ENCODE measurements at regions not wholly inside any gene's neighbourhood (a gene's known extent, or its start where the extent isn't known, plus 50 kb on each side); places are given as distances from the start of the nearest gene placed in this dataset.

DNA sequence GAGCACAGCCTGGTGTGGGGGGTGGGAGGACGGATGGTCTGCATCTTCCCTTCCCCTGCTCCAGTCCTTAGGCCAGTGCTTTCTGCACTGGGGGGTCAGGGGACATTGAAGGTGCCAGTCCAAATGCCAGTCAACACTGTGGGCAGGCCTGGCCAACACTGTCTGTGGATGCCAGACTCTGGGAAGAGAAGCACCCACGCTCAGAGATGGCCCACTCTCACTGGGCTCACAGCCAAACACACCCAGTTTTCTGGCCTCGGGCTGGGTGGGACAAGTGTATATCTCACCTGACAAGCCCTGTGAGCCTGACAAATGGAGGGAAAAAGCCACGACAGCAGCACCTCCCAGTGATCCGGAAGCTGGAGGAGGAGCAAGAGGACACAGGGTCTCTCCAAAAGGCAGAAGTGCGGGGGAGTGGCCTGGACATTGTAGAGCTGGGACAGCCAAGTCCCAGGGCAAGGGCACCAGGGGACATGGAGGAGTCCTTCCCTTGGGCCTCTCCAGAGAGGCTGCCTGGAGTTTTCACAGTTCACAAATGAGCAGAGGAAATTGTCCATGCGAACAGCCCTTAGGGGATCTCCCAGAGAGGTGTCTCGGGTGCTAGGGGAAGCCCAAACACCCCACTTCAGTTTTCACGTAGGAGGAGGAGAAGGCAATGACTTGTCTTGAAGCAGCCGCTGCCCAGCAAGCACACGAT lies 79.3 kb downstream of the SDC1 start (continued):
- TF ChIP-seq TCFL5 (CRISPR knock-in tag; conservative IDR thresholded peaks at IDR 0.05) = no peak
- TF ChIP-seq TFAM (CRISPR knock-in tag; conservative IDR thresholded peaks at IDR 0.05) = no peak
- TF ChIP-seq, protein P1, sequence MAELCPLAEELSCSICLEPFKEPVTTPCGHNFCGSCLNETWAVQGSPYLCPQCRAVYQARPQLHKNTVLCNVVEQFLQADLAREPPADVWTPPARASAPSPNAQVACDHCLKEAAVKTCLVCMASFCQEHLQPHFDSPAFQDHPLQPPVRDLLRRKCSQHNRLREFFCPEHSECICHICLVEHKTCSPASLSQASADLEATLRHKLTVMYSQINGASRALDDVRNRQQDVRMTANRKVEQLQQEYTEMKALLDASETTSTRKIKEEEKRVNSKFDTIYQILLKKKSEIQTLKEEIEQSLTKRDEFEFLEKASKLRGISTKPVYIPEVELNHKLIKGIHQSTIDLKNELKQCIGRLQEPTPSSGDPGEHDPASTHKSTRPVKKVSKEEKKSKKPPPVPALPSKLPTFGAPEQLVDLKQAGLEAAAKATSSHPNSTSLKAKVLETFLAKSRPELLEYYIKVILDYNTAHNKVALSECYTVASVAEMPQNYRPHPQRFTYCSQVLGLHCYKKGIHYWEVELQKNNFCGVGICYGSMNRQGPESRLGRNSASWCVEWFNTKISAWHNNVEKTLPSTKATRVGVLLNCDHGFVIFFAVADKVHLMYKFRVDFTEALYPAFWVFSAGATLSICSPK (IDR thresholded peaks at IDR 0.05; ENCODE audit: borderline replicate concordance) = no peak
- no peak for TF ChIP-seq CBX5 (IDR thresholded peaks at IDR 0.05; ENCODE audit: borderline replicate concordance, low read depth)
- TF ChIP-seq, protein P2, sequence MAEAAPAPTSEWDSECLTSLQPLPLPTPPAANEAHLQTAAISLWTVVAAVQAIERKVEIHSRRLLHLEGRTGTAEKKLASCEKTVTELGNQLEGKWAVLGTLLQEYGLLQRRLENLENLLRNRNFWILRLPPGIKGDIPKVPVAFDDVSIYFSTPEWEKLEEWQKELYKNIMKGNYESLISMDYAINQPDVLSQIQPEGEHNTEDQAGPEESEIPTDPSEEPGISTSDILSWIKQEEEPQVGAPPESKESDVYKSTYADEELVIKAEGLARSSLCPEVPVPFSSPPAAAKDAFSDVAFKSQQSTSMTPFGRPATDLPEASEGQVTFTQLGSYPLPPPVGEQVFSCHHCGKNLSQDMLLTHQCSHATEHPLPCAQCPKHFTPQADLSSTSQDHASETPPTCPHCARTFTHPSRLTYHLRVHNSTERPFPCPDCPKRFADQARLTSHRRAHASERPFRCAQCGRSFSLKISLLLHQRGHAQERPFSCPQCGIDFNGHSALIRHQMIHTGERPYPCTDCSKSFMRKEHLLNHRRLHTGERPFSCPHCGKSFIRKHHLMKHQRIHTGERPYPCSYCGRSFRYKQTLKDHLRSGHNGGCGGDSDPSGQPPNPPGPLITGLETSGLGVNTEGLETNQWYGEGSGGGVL (CRISPR knock-in tag; IDR thresholded peaks at IDR 0.05) = no peak
- TF ChIP-seq ZNF140 (CRISPR knock-in tag; IDR thresholded peaks at IDR 0.05) = no peak
- TF ChIP-seq ILF3 (IDR thresholded peaks at IDR 0.05; ENCODE audit: borderline replicate concordance) = no peak
- no peak for TF ChIP-seq NR1H2 (CRISPR knock-in tag; IDR thresholded peaks at IDR 0.05)
- no peak for TF ChIP-seq EP300 (IDR thresholded peaks at IDR 0.05; ENCODE audit: low read length)
- TF ChIP-seq RNF2 (IDR thresholded peaks at IDR 0.05) = no peak
- no peak for TF ChIP-seq ZNF444 (CRISPR knock-in tag; IDR thresholded peaks at IDR 0.05)
- no peak for TF ChIP-seq ZNF24 (IDR thresholded peaks at IDR 0.05)
- no peak for TF ChIP-seq ZFPM2 (CRISPR knock-in tag; IDR thresholded peaks at IDR 0.05)
- TF ChIP-seq SIN3B (IDR thresholded peaks at IDR 0.05; ENCODE audit: low read depth) = no peak
- no peak for TF ChIP-seq ZFP1 (CRISPR knock-in tag; IDR thresholded peaks at IDR 0.05)
- TF ChIP-seq CTBP1 (IDR thresholded peaks at IDR 0.05; ENCODE audit: borderline replicate concordance) = peak; percentile 48; the same call in 1 of the 2 replicates
- 0 out of 4 replicates have a peak, but pooled peaks of 1 of the 2 experiments have one; percentile 11 for TF ChIP-seq NRF1 (conservative IDR thresholded peaks at IDR 0.05 in 1 of 2, IDR thresholded peaks at IDR 0.05 in 1 of 2)
- no peak for TF ChIP-seq PYGO2 (tag; IDR thresholded peaks at IDR 0.05)
- TF ChIP-seq RFX1 (IDR thresholded peaks at IDR 0.05) = no peak
- peak in 1 of 2 experiments; percentile 49; a peak in 1 of 4 replicates for TF ChIP-seq RCOR1 (IDR thresholded peaks at IDR 0.05; ENCODE audit: borderline replicate concordance in 1 of 2, low read depth in 2 of 2, low read length in 2 of 2)
- TF ChIP-seq GABPA (tag; conservative IDR thresholded peaks at IDR 0.05; ENCODE audit: low read depth) = no peak
- TF ChIP-seq ZNF263 (CRISPR knock-in tag; IDR thresholded peaks at IDR 0.05; ENCODE audit: borderline replicate concordance) = peak; percentile 94
- TF ChIP-seq ZNF408 (CRISPR knock-in tag; IDR thresholded peaks at IDR 0.05; ENCODE audit: low read depth) = no peak
- no peak for TF ChIP-seq NFATC3 (IDR thresholded peaks at IDR 0.05)
- TF ChIP-seq, protein P3, sequence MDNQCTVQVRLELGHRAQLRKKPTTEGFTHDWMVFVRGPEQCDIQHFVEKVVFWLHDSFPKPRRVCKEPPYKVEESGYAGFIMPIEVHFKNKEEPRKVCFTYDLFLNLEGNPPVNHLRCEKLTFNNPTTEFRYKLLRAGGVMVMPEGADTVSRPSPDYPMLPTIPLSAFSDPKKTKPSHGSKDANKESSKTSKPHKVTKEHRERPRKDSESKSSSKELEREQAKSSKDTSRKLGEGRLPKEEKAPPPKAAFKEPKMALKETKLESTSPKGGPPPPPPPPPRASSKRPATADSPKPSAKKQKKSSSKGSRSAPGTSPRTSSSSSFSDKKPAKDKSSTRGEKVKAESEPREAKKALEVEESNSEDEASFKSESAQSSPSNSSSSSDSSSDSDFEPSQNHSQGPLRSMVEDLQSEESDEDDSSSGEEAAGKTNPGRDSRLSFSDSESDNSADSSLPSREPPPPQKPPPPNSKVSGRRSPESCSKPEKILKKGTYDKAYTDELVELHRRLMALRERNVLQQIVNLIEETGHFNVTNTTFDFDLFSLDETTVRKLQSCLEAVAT (IDR thresholded peaks at IDR 0.05) = no peak
- TF ChIP-seq FOXK2 (conservative IDR thresholded peaks at IDR 0.05 in 1 of 2, IDR thresholded peaks at IDR 0.05 in 1 of 2; ENCODE audit: low read depth in 2 of 2) = no peak
- 0 out of 2 replicates have a peak, but pooled peaks have one; percentile 56 for TF ChIP-seq SOX6 (IDR thresholded peaks at IDR 0.05)
- no peak for TF ChIP-seq GATAD2B (IDR thresholded peaks at IDR 0.05; ENCODE audit: borderline replicate concordance)

Measured in K562 (cell line).